ENCODE measurements at regions not wholly inside any gene's neighbourhood (a gene's known extent, or its start where the extent isn't known, plus 50 kb on each side); places are given as distances from the start of the nearest gene placed in this dataset.

DNA sequence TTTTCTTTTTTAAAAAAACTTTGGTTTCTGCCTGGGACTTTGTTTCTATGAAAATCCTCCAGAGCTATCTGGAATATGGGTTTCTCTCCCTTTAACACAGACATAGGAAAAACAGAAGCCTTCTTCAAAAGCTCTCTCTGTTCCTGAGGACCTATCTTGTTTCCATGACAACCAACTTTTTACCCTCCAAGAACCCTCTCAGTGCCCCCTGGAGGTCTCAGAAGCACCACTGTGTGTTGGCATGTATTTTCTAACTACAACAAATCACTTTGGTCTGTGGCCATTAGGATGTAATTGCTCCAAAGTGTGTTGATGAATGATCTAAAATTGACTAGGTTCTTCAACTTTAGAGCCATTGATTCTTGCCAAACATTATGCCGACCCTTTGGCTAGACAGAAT is 1331.6 kb downstream of the ADGRL3 start:
- no peaks in the 10 kb centered on the region for H3K9me3 ChIP-seq (ENCODE audit: severe bottlenecking)
- TF ChIP-seq, protein P1, sequence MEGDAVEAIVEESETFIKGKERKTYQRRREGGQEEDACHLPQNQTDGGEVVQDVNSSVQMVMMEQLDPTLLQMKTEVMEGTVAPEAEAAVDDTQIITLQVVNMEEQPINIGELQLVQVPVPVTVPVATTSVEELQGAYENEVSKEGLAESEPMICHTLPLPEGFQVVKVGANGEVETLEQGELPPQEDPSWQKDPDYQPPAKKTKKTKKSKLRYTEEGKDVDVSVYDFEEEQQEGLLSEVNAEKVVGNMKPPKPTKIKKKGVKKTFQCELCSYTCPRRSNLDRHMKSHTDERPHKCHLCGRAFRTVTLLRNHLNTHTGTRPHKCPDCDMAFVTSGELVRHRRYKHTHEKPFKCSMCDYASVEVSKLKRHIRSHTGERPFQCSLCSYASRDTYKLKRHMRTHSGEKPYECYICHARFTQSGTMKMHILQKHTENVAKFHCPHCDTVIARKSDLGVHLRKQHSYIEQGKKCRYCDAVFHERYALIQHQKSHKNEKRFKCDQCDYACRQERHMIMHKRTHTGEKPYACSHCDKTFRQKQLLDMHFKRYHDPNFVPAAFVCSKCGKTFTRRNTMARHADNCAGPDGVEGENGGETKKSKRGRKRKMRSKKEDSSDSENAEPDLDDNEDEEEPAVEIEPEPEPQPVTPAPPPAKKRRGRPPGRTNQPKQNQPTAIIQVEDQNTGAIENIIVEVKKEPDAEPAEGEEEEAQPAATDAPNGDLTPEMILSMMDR (IDR thresholded peaks at IDR 0.05; ENCODE audit: low read depth, low read length): no peak
- H3K27me3 ChIP-seq (ENCODE audit: insufficient read depth, low read depth, severe bottlenecking): no peaks in the 10 kb centered on the region
- no peak overlapping the region for H3K27ac ChIP-seq
- H3K36me3 ChIP-seq: no peaks in the 10 kb centered on the region
- no peak for DNase-seq
- no peak overlapping the region for H3K4me3 ChIP-seq (ENCODE audit: low read depth, low read length)

DNA sequence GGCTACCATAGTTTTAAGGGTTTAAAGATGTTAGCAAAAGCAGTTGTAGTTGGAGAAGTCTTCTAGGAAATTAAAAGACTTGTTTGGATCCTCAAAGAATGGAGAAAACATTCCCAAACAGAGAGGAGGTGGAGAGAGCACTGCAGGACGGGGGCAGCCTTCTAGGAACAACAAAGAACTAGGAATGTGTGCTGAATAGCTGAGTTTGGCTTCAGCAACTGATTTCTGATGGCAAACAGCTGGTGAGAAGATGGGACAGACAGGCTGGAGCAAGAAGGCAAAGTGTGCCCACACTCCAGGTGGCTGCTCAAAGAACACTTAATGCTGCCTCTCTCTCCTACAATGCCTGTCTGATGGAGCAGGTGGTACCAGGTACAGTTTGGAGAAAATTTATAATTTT is 1331.1 kb downstream of the ADGRL3 start:
- no peak overlapping the region for H3K27ac ChIP-seq
- no peak overlapping the region for H3K4me3 ChIP-seq (ENCODE audit: low read depth, low read length)
- no peaks in the 10 kb centered on the region for H3K36me3 ChIP-seq
- TF ChIP-seq, protein P1 (IDR thresholded peaks at IDR 0.05; ENCODE audit: low read depth, low read length): no peak
- no peaks in the 10 kb centered on the region for H3K27me3 ChIP-seq (ENCODE audit: insufficient read depth, low read depth, severe bottlenecking)
- H3K9me3 ChIP-seq (ENCODE audit: severe bottlenecking): no peaks in the 10 kb centered on the region
- no peak for DNase-seq

DNA sequence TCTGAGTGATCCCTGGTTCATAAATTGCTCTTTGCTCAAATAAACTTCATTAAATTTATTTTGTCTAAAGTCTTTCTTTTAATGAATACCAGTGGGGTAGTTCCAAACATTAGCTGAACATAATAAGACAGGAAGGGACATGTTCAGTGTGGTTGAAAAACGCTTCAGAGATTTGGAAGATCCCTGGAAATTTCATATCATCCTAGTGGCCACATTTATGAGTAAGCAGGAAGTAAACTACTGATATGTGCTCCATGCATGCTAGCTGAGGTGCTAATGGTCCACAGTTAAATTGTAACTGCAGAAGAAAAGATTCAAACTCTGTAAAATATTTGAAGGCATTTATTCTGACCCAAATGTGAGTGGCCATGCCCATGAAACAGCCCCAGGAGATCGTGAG is 1328.7 kb downstream of the ADGRL3 start:
- TF ChIP-seq, protein P1 (IDR thresholded peaks at IDR 0.05; ENCODE audit: low read depth, low read length): no peak
- H3K9me3 ChIP-seq (ENCODE audit: severe bottlenecking): no peaks in the 10 kb centered on the region
- no peak overlapping the region for H3K4me3 ChIP-seq (ENCODE audit: low read depth, low read length)
- no peak for DNase-seq
- no peaks in the 10 kb centered on the region for H3K36me3 ChIP-seq
- H3K27me3 ChIP-seq (ENCODE audit: insufficient read depth, low read depth, severe bottlenecking): no peaks in the 10 kb centered on the region
- no peak overlapping the region for H3K27ac ChIP-seq

DNA sequence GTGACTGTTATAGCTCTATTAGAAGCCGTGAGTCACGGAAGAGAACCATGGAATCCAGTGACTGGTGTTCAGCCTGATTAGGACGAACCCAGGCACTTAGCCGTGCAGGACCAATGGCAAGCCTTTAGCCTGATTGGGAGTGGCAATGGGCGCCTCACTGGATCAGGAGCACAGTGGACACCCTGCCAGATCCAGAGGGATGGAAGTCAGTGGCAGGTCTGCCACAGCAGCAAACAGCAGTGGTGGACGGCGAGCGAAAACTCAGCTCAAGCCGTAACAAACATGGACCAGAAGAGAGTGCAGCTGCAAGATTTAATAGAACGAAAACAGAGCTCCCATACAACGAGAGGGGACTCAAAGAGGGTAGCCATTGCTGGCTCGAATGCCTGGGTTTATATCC is 1326.5 kb downstream of the ADGRL3 start:
- H3K36me3 ChIP-seq: no peaks in the 10 kb centered on the region
- no peak for DNase-seq
- H3K4me3 ChIP-seq (ENCODE audit: low read depth, low read length): no peak overlapping the region
- H3K9me3 ChIP-seq (ENCODE audit: severe bottlenecking): no peaks in the 10 kb centered on the region
- no peaks in the 10 kb centered on the region for H3K27me3 ChIP-seq (ENCODE audit: insufficient read depth, low read depth, severe bottlenecking)
- no peak overlapping the region for H3K27ac ChIP-seq
- TF ChIP-seq, protein P1 (IDR thresholded peaks at IDR 0.05; ENCODE audit: low read depth, low read length): no peak

DNA sequence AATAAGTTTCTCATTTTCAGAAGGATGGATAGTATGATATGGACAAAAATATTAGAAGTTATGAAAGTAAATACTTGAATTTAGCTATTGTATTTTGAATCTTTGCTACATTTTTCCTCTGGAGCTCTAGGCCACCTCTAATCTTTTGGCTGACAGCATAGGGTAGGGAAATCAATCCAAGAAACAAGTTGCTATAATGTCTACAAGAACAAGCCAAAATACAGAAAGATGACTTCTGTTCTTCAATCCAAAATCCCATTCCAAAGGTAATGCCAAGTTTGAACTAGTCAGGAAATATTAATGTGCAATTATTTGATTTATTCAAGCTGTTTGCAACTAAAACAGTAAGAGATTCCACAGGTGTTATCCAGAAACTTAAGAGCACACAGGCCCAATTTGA is 1323.1 kb downstream of the ADGRL3 start:
- Histone ChIP-seq H3K27me3 (ENCODE audit: insufficient read depth, low read depth, severe bottlenecking) (no peaks in the 10 kb centered on the region), H3K9me3 (ENCODE audit: severe bottlenecking) (no peaks in the 10 kb centered on the region), H3K36me3 (no peaks in the 10 kb centered on the region), H3K4me3 (ENCODE audit: low read depth, low read length) (no peak overlapping the region), H3K27ac (no peak overlapping the region)
- TF ChIP-seq, protein P1 (IDR thresholded peaks at IDR 0.05; ENCODE audit: low read depth, low read length): no peak
- no peak for DNase-seq

DNA sequence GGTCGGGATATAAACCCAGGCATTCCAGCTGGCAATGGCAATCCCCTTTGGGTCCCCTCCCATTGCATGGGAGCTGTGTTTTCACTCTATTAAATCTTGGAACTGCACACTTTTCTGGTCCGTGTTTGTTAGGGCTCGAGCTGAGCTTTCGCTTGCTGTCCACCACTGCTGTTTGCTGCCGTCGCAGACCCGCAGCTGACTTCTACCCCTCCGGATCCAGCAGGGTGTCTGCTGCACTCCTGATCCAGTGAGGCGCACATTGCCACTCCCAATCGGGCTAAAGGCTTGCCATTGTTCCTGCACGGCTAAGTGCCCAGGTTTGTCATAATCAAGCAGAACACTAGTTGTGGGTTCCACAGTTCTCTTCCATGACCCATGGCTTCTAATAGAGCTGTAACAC is 1322.1 kb downstream of the ADGRL3 start:
- DNase-seq: no peak
- Histone ChIP-seq H3K36me3 (no peaks in the 10 kb centered on the region), H3K27ac (no peak overlapping the region), H3K9me3 (ENCODE audit: severe bottlenecking) (no peaks in the 10 kb centered on the region), H3K27me3 (ENCODE audit: insufficient read depth, low read depth, severe bottlenecking) (no peaks in the 10 kb centered on the region), H3K4me3 (ENCODE audit: low read depth, low read length) (no peak overlapping the region)
- TF ChIP-seq, protein P1 (IDR thresholded peaks at IDR 0.05; ENCODE audit: low read depth, low read length): no peak
